ENCODE measurements at regions not wholly inside any gene's neighbourhood (a gene's known extent, or its start where the extent isn't known, plus 50 kb on each side); places are given as distances from the start of the nearest gene placed in this dataset.
"Not testable (repeated sequence)": the region's sequence is repeated elsewhere in the genome, so short reads cannot be mapped to it uniquely, and the experiment has no call there.

- not testable (repeated sequence) for DNase-seq (ENCODE audit: low spot score)
These were observed 344.5 kb downstream of the NYAP2 start for GRCh38 chr2:225743996-225744395.

- DNase-seq (ENCODE audit: low spot score), result no peak
These were observed 343.0 kb downstream of the NYAP2 start for GRCh38 chr2:225742487-225742886.

GRCh38 chr2:225740086-225740485, 340.6 kb downstream of the NYAP2 start:
- no peak for DNase-seq (ENCODE audit: low spot score)

GRCh38 chr2:225739328-225739727, 339.8 kb downstream of the NYAP2 start:
- DNase-seq (ENCODE audit: low spot score), result no peak

- no peak for DNase-seq (ENCODE audit: low spot score)
These were observed 339.2 kb downstream of the NYAP2 start for GRCh38 chr2:225738735-225739134.

- no peak for DNase-seq (ENCODE audit: low spot score)
These were observed 338.0 kb downstream of the NYAP2 start for GRCh38 chr2:225737556-225737955.

GRCh38 chr2:225735844-225736243, 336.3 kb downstream of the NYAP2 start:
- DNase-seq (ENCODE audit: low spot score), result no peak

- no peak for DNase-seq (ENCODE audit: low spot score)
These were observed 326.2 kb downstream of the NYAP2 start for GRCh38 chr2:225725726-225726125.

All from cerebellar cortex (tissue), 1 donor.